ENCODE measurements at regions not wholly inside any gene's neighbourhood (a gene's known extent, or its start where the extent isn't known, plus 50 kb on each side); places are given as distances from the start of the nearest gene placed in this dataset.
A peak's percentile ranks its signal among the peaks of the same experiment; 100 is the strongest.

GRCh38 chr1:235024711-235025421, 103.8 kb downstream of the TOMM20 start:
- Histone ChIP-seq H3K4me3 (ENCODE audit: low read depth, low read length) (no peak overlapping the region), H3K27me3 (replicated peaks) (no peaks in the 10 kb centered on the region), H3K36me3 (replicated peaks) (no peaks in the 10 kb centered on the region), H3K27ac (no peak overlapping the region)
- no peak for DNase-seq
- in situ Hi-C loops (cut with HindIII; ENCODE audit: low pct_ligation_motif_present, low sequenced_read_pairs), result no loop called here
- TF ChIP-seq, protein P1, sequence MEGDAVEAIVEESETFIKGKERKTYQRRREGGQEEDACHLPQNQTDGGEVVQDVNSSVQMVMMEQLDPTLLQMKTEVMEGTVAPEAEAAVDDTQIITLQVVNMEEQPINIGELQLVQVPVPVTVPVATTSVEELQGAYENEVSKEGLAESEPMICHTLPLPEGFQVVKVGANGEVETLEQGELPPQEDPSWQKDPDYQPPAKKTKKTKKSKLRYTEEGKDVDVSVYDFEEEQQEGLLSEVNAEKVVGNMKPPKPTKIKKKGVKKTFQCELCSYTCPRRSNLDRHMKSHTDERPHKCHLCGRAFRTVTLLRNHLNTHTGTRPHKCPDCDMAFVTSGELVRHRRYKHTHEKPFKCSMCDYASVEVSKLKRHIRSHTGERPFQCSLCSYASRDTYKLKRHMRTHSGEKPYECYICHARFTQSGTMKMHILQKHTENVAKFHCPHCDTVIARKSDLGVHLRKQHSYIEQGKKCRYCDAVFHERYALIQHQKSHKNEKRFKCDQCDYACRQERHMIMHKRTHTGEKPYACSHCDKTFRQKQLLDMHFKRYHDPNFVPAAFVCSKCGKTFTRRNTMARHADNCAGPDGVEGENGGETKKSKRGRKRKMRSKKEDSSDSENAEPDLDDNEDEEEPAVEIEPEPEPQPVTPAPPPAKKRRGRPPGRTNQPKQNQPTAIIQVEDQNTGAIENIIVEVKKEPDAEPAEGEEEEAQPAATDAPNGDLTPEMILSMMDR (IDR thresholded peaks at IDR 0.05; ENCODE audit: low read depth, low read length, missing control alignments), result no peak

DNA sequence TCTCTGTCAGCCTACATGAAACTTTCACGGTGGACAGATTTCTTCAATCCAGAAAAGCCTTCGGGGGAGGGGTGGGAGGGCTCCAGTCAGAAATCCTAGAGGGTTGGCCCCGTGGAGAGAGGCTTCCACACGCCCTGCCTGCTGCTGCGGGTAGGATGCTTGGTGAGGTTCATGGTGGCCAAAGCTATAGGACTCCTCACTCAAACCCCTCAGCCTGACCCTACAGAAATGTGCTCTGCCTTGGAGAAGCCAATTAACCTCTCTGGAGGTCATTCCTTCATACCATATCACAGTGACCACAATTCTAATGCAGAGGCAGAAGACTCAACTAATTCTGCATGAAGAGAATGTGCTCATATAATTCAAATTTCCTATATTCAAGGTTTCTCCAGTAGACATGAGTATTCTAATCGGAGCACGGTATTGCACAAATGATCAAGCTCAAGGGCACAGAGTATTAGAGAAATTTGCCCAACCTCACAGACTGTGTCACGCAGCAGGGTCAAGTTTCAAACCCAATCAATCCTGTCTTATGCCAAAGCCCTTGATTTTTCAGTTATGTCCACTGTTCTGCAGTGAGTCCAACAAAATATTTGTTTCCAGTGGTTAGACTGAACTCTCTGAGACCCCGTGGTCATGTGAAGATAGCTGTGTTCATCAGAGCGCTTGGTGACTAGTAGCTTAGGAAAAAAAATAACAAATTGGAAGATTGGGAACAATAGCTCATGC, 104.8 kb downstream of the TOMM20 start:
- TF ChIP-seq, protein P1 (IDR thresholded peaks at IDR 0.05; ENCODE audit: low read depth, low read length, missing control alignments), result no peak
- no peaks in the 10 kb centered on the region for H3K27me3 ChIP-seq (replicated peaks)

DNA sequence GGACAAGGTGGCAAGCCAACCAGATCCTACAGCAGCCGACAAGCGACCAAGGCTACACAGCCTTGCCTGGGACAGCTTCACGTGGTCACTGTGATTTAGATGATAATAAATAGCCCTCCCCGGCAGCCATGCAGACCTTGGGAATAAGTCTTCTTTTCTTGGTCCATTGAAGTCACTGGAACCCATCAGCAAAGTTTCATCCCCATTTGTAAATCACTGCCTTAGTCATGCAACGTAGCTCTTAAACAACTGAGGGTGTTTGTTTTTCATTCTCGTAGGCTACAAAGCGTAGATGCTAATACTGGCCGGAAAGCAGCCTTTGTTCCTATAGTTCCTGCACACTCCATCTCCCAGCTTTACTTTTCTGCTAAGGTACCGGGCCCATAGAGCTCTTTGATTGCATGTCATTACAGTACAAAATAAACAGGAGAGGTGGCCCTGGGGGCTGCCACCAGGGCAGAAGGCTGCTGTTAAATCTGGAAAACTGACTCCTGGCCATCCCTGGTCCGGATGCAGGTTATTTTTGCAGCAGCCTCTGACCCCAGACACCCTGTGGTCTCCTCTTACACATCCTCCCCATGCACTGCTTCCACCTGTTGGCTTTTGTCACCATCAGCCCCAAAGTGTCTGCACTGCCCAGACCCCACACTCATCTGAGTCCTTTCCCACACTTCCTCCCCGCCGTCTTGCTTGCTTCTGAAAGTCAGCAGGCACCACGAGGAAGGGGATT, 105.5 kb downstream of the TOMM20 start:
- Histone ChIP-seq H3K4me3 (ENCODE audit: low read depth, low read length) (no peak overlapping the region), H3K27ac (no peak overlapping the region), H3K27me3 (replicated peaks) (no peaks in the 10 kb centered on the region), H3K36me3 (replicated peaks) (no peaks in the 10 kb centered on the region)
- TF ChIP-seq, protein P1 (IDR thresholded peaks at IDR 0.05; ENCODE audit: low read depth, low read length, missing control alignments), result no peak
- in situ Hi-C loops (cut with HindIII; ENCODE audit: low pct_ligation_motif_present, low sequenced_read_pairs), result no loop called here
- DNase-seq, result no peak

More for the DNA sequence above, 104.8 kb downstream of the TOMM20 start:
- H3K4me3 ChIP-seq (ENCODE audit: low read depth, low read length), result no peak overlapping the region
- no peak overlapping the region for H3K27ac ChIP-seq
- DNase-seq, result peak; percentile 46
- H3K36me3 ChIP-seq (replicated peaks), result no peaks in the 10 kb centered on the region
- in situ Hi-C loops (cut with HindIII; ENCODE audit: low pct_ligation_motif_present, low sequenced_read_pairs), result no loop called here

DNA sequence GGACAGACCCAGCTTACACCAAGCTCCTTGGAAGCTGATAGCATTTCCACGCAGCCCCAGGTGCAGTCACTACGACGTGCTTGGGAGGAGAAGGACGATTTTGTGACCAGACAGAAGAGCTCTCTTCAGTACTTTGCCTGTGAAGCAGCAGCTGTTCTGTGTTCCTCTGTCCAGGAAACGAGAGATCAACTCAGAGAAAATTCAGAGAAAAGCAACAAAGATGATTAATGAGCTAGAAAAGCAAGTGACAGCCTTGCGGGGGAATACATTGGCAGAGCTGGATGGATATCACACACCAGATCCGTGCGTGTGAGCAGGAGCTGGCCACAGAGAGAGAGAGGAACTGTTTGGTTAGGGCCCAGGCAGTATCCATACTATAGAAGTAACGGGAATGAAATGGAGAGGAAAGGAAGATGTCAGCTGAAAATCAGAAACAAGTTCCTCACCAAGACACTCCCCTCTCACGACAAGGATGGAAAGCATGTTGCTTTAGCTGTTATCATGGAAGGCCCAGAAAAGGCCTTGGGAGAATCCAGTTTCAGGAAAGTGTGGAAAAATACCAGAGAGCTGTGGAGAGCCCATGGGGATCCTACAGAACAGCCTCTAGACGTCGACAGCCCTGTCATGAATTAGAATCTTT, 106.2 kb downstream of the TOMM20 start:
- DNase-seq, result no peak
- no peaks in the 10 kb centered on the region for H3K36me3 ChIP-seq (replicated peaks)
- no peak overlapping the region for H3K4me3 ChIP-seq (ENCODE audit: low read depth, low read length)
- in situ Hi-C loops (cut with HindIII; ENCODE audit: low pct_ligation_motif_present, low sequenced_read_pairs), result no loop called here
- no peaks in the 10 kb centered on the region for H3K27me3 ChIP-seq (replicated peaks)
- TF ChIP-seq, protein P1 (IDR thresholded peaks at IDR 0.05; ENCODE audit: low read depth, low read length, missing control alignments), result no peak
- H3K27ac ChIP-seq, result no peak overlapping the region

- in situ Hi-C loops (cut with HindIII; ENCODE audit: low pct_ligation_motif_present, low sequenced_read_pairs), result no loop called here
- no peaks in the 10 kb centered on the region for H3K36me3 ChIP-seq (replicated peaks)
- no peak for DNase-seq
- no peak overlapping the region for H3K27ac ChIP-seq
- no peaks in the 10 kb centered on the region for H3K27me3 ChIP-seq (replicated peaks)
- TF ChIP-seq, protein P1 (IDR thresholded peaks at IDR 0.05; ENCODE audit: low read depth, low read length, missing control alignments), result no peak
- H3K4me3 ChIP-seq (ENCODE audit: low read depth, low read length), result no peak overlapping the region
Measured at GRCh38 chr1:235021815-235022214, 106.8 kb downstream of the TOMM20 start.

Data from brain microvascular endothelial cell (primary cell).